Ectodermal cell (in vitro differentiated cells): ENCODE measurements at regions not wholly inside any gene's neighbourhood (a gene's known extent, or its start where the extent isn't known, plus 50 kb on each side); places are given as distances from the start of the nearest gene placed in this dataset.
A peak's percentile ranks its signal among the peaks of the same experiment; 100 is the strongest.

Source experiments
- H3K27ac ChIP-seq: 2 replicates; pipeline ENCODE4 v1.7.0; 2013; ENCODE audit warnings: mild to moderate bottlenecking, low read depth, low read length; ENCODE audit not compliant: insufficient read depth, poor library complexity, severe bottlenecking
- H3K27me3 ChIP-seq: 2 replicates; pipeline ENCODE4 v1.7.0; 2013; ENCODE audit warnings: mild to moderate bottlenecking, low read length; ENCODE audit not compliant: insufficient read depth, control insufficient read depth, poor library complexity, severe bottlenecking
- H3K36me3 ChIP-seq: one replicate; pipeline ENCODE4 v1.7.0; 2013; ENCODE audit warnings: low read length; ENCODE audit not compliant: control insufficient read depth, insufficient read depth
- H3K4me1 ChIP-seq: one replicate; pipeline ENCODE4 v1.7.0; 2013; ENCODE audit warnings: low read length; ENCODE audit not compliant: control insufficient read depth, insufficient read depth
- H3K4me3 ChIP-seq: 2 replicates; pipeline ENCODE4 v1.7.0; 2013; ENCODE audit warnings: low read depth, low read length, control low read depth; ENCODE audit not compliant: insufficient read depth
- H3K9me3 ChIP-seq: 2 replicates; pipeline ENCODE4 v1.7.0; 2013; ENCODE audit warnings: mild to moderate bottlenecking, low read length, moderate library complexity; ENCODE audit not compliant: control insufficient read depth
- WGBS, 2 experiments: methylation state at CpG; one replicate each; pipeline ENCODE4 v1.1.7; 2013; ENCODE audit warnings: missing lambda C conversion rate in 2 of 2; 5-methylcytosine and 5-hydroxymethylcytosine counted together

DNA sequence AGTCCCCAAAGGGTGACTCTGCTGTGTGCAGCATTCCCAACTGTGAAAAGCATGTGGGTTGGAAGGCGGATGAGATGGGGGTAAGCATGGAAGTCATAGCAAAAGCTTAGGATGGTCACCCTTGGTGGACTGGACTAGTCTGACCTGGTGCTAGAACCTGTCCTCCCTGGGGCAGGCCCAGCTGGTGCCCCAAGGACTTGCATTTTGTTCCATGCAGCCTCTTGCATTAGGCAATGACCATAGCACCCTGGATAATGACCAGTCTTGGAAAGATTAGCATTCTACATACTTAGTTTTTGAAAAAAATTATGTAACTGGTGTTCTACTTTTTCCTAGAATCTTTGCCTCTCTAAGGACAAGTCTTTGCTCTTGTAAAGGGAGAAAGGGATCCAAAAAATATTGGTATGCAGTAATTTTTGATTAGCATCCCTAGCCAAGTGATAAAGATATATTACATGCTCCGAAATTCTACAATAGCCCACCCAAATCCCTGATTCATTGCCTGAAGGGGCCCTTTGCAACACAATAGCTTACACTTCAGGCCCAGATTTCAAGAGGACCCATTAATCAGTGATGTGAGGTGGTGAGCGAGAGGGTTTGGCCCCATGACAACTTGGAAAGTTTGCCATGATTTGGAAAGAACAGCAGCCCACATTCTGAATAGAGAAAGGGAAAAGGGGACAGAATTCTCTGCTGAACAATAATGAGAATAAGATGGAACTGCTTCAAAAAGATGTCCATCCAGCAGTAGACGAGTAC lies 93.3 kb upstream of the CD180 start:
- Histone ChIP-seq H3K27ac (no peak overlapping the region), H3K4me1 (no peaks in the 10 kb centered on the region), H3K36me3 (no peaks in the 10 kb centered on the region), H3K9me3 (no peaks in the 10 kb centered on the region), H3K27me3 (no peaks in the 10 kb centered on the region), H3K4me3 (no peak overlapping the region)
- WGBS, 2 experiments, result 94 to 96% methylated on average over 3 to 4 of the region's 4 CpGs

DNA sequence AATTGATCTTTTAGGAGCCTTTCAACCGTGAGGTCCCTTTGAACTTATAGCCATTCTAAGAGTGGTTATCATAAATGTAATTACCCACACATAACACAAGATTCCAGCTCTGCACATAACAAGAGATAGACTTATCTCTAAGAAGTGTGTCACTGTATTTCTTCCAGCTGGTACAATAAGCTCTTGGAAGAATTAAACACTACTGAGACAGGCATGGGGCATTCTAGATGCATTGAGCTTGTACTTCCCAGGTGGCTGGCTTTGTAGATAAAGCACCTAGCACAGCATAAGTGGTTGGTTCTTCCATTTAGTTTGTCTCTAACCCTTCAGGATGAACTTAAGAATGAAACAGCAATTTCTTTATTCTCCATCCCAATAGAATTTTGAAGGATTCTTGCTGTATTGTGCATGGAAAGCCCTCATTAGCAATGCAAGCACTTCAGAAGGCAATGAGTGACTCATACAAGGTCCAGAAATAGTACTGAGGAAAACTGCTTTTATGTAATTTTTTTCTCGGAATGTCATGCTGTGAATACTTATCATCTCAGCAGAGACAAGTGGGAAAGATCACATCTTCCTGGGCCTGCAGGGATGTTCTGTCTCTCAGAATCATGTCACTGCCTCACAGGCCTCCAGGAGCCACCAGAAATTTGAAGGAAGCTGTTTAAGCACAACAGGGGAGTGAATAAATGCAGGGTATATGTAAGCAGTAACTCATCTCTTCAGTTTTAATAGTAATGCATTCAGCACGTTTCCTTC lies 91.1 kb upstream of the CD180 start:
- H3K36me3 ChIP-seq, result no peaks in the 10 kb centered on the region
- no peak overlapping the region for H3K27ac ChIP-seq
- no peaks in the 10 kb centered on the region for H3K4me1 ChIP-seq
- 88 to 92% methylated on average over 2 to 3 of the region's 3 CpGs for WGBS, 2 experiments
- H3K4me3 ChIP-seq, result no peak overlapping the region
- H3K9me3 ChIP-seq, result no peaks in the 10 kb centered on the region
- no peaks in the 10 kb centered on the region for H3K27me3 ChIP-seq

DNA sequence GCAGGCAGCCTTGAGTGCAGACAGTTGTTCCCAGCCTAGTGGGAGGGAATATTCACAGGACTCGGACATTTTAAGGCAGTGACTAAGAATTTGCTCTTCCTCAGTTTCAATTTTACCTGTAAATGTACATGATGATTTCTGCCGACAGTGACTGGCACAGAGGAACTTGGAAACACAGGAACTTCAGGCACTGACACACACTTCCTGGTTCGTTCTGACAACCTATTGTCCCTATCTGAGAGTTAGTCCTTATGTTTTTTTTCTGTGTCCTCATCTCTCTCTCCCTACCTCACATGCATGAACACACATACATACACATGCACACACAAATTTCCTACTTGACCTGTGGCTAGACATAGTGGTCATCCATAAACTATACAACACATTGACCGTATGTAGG lies 89.4 kb upstream of the CD180 start:
- Histone ChIP-seq H3K36me3 (no peaks in the 10 kb centered on the region), H3K9me3 (no peaks in the 10 kb centered on the region), H3K27me3 (no peaks in the 10 kb centered on the region), H3K4me3 (no peak overlapping the region), H3K27ac (no peak overlapping the region), H3K4me1 (no peaks in the 10 kb centered on the region)
- WGBS, 2 experiments, result 92 to 98% methylated on average over 4 of the region's 4 CpGs

DNA sequence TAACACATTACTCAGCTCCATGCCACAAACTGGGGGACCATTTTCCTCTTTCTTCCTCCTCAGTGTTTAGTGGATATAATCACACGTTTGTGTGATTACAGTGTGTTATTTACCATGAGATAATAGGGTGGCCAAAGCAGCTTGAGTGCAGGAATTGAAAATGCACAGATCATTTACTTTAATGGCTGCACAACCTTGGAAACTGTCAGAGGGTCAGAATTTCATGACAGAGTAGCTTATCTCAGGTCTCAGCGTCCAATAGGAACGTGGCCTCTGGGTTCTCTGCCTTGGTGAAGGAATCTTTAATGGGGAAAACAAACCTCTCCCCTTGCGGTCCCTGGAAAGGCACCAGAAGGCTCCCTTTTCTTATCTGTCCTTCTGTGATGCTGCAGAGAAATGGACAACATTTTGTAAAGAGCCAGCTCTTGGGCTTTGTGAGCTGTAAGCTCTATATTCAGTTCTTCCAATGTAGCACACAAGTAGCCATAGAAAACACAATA lies 87.4 kb upstream of the CD180 start:
- 93 to 96% methylated on average over 4 of the region's 4 CpGs for WGBS, 2 experiments
- H3K27ac ChIP-seq, result no peak overlapping the region
- H3K36me3 ChIP-seq, result no peaks in the 10 kb centered on the region
- no peak overlapping the region for H3K4me3 ChIP-seq
- H3K27me3 ChIP-seq, result no peaks in the 10 kb centered on the region
- H3K4me1 ChIP-seq, result no peaks in the 10 kb centered on the region
- no peaks in the 10 kb centered on the region for H3K9me3 ChIP-seq

DNA sequence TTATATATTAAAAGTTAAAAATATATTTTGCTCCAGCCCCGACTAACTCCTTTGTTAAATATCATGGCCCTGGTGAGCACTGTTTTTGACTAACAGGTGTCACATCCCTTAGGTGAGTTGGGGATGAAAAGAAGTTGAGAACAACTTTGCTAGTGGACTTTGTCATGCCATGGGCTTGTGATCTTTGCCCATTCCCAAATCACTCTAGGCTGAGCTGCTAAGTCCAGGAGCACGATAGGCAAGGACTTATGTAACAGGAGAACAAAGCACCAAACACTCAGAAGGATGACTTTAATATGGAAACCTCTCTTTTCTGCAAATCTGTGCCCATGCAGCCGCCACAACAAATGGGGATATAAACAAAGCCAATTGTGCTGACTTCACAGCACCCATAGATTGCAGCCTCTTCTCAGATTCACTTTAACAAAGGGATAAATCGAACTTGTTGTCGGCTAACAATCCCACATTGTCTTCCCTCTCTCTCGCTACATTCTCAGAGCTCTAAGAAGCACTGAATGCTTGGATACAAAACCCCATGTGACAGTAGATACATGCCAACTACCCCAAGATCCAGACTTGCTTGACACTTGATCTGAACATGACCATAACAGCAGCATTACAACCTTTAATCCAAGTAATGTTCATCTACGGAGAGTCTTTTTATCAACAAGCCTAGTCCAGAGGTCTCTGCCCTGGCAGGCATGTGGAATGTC lies 86.8 kb upstream of the CD180 start:
- no peaks in the 10 kb centered on the region for H3K9me3 ChIP-seq
- no peaks in the 10 kb centered on the region for H3K36me3 ChIP-seq
- no peaks in the 10 kb centered on the region for H3K27me3 ChIP-seq
- no peaks in the 10 kb centered on the region for H3K4me1 ChIP-seq
- 79 to 81% methylated on average over 7 of the region's 7 CpGs for WGBS, 2 experiments
- no peak overlapping the region for H3K4me3 ChIP-seq
- H3K27ac ChIP-seq, result peak overlapping the region; percentile 13

DNA sequence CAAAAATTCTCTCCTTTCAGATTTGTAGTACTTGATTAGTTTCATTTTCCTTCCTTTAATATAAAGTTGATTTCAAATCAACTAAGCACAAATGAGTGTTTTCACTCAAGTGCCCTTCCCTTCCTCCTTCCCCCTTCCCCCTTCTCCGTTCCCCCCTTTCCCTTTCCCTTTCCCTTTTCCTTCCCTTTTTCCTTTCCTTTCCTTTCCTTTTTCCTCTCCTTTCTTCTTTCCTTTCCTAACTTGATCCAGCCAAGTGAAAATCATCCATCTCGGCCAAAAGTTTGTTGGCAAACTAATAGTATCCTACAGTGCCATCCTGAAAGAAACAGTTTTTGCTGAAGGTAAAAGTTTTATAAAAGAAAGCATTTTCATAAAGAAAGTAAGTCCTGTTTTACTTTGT lies 85.3 kb upstream of the CD180 start:
- Histone ChIP-seq H3K27me3 (no peaks in the 10 kb centered on the region), H3K4me1 (no peaks in the 10 kb centered on the region), H3K36me3 (no peaks in the 10 kb centered on the region), H3K4me3 (no peak overlapping the region), H3K27ac (no peak overlapping the region), H3K9me3 (no peaks in the 10 kb centered on the region)
- WGBS, 2 experiments, result 86 to 91% methylated on average over 2 of the region's 2 CpGs

DNA sequence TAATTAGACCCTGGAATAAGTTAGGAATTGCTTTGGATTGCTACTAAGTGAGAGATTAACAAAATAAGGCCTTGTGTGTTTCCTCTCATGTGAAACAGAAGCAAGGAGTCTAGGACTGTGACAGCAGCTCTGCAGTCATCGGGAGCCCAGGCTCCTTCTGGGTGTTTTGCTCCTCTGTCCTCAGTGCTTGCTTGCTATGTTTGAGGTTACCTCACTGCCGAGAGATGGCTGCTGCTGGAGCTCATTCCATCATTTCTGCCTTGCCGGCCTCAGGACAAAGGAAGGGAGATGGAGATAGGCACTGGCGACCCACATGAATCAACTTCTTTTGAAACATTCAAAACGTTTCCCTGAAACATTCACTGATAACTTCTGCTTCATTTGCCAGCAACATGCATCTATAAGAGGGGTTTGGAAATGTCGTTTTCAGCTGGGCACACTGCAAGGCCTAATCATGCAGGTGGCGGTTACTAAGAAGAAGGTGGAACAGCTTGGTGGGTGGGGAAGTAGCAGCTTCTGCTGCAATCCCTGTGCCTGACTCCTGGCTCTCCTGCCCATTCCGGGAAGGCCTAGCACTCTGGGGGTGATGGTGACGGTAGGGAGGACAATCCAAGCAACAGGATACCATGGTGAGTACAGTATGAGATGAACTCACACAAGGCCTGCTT lies 77.2 kb upstream of the CD180 start:
- 94% methylated on average over 9 of the region's 9 CpGs for WGBS, 2 experiments
- no peaks in the 10 kb centered on the region for H3K9me3 ChIP-seq
- H3K36me3 ChIP-seq, result no peaks in the 10 kb centered on the region
- no peak overlapping the region for H3K4me3 ChIP-seq
- H3K27me3 ChIP-seq, result no peaks in the 10 kb centered on the region
- H3K4me1 ChIP-seq, result peaks cover 5% of the 10 kb centered on the region
- no peak overlapping the region for H3K27ac ChIP-seq

DNA sequence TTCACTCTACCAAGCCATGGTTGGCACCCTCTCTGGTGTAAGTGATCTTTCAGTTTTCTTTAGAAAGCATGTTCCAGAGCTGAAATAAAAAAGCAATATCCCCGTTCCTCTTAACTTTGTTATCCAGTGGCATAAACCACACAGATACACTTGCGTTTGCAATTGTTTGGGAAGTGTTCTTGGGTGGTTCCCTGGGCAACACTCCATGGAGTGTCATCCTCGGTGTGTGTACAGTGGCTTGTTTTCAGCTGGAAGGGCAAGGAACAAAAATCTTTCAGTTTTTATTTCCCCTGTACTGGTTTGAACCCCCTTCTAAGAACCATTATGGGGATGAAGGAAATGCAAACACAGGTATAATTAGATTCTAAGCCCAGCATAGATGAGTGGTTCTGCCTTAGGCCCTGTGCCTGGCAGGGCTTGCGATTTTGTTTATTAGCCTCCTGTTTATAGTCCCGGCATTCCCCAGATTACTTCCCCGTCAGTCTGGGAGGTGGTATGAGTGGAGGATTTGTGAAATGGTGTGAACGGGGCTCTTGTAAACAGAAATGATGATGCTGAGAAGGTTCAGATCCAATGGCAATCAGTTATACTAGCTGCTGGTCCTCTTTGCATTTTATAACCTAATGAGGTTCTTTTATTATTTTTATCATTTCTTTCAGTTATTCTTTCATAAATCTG lies 76.0 kb upstream of the CD180 start:
- H3K36me3 ChIP-seq, result no peaks in the 10 kb centered on the region
- H3K27me3 ChIP-seq, result no peaks in the 10 kb centered on the region
- H3K4me3 ChIP-seq, result no peak overlapping the region
- no peak overlapping the region for H3K27ac ChIP-seq
- H3K9me3 ChIP-seq, result no peaks in the 10 kb centered on the region
- H3K4me1 ChIP-seq, result peaks cover 8% of the 10 kb centered on the region
- WGBS, 2 experiments, result 82 to 87% methylated on average over 7 of the region's 7 CpGs

DNA sequence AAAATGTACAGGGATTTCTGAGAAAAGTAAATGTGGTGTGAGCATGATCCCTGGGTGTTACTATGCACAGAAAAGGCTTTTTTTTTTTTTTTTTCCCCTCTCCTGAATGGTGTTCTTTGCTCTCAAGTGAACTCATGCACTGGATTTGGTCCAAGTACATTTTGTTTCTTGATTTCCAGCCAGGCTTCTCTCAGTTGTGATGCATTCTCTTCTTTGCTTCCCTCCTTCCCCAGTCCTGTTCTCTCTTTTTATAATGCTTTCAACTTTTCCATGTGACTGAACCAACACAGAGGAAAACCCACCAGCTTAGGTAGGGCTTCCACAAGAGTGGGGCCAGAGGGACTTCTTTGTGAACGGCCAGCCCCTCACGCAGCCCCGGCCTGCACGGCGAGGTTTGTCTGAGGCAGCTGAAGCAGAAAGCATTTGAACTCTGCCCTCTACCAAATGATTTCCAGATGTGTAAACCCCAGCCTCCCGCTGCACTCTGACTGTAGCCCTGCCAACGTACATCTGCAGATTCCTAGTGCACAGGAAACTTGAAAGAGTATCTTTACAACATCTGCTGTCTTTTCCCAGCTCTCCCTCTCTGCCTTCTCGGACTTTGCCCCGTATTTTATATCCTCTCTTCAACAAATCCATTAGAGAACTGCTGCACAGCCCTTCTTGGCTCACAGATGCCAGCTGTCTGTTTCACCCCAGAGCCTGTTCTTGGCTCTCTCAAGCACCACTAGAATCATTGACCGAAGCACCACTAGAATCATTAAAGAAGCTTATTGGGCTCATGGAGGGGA lies 71.8 kb upstream of the CD180 start:
- Histone ChIP-seq H3K9me3 (no peaks in the 10 kb centered on the region), H3K4me1 (peaks cover 8% of the 10 kb centered on the region), H3K4me3 (no peak overlapping the region), H3K27me3 (no peaks in the 10 kb centered on the region), H3K36me3 (no peaks in the 10 kb centered on the region), H3K27ac (peak overlapping the region; percentile 80)
- 79 to 83% methylated on average over 10 of the region's 10 CpGs for WGBS, 2 experiments
